Right lobe of liver (tissue), 6 donors: ENCODE measurements at regions not wholly inside any gene's neighbourhood (a gene's known extent, or its start where the extent isn't known, plus 50 kb on each side); places are given as distances from the start of the nearest gene placed in this dataset.

Experiments
- ATAC-seq, 4 donors: fragments of 200-7000 bp; cut with Tn5 transposase; one replicate each; pipeline ENCODE4 v1.9.1; 2020; ENCODE audit warnings: mild to moderate bottlenecking in 4 of 4, moderate library complexity in 4 of 4
- DNase-seq, 3 donors: peaks; one replicate each; pipeline ENCODE4 v3.0.0-alpha.2; 2020
- H3K27ac ChIP-seq, 3 donors: fragments of 200-600 bp; one replicate each; pipeline ENCODE4 v1.8.0; 2022
- H3K27me3 ChIP-seq, 2 donors: fragments of 200-600 bp; one replicate each; pipeline ENCODE4 v1.8.0; 2022
- H3K36me3 ChIP-seq, 4 donors: fragments of 200-600 bp; sonication (generic) in 1 of 4; one replicate each; pipeline versions ENCODE4 v1.5.1 to v1.8.0; 2017 to 2022; ENCODE audit warnings: control low read depth in 1 of 4
- H3K4me1 ChIP-seq, 4 donors: fragments of 200-600 bp; sonication (generic) in 1 of 4; one replicate each; pipeline versions ENCODE4 v1.5.1 to v1.8.0; 2017 to 2022; ENCODE audit warnings: control low read depth in 1 of 4
- H3K4me3 ChIP-seq, 3 donors: fragments of 200-600 bp; one replicate each; pipeline ENCODE4 v1.8.0; 2022
- H3K9me3 ChIP-seq, 4 donors: fragments of 200-600 bp; sonication (generic) in 1 of 4; one replicate each; pipeline versions ENCODE4 v1.5.1 to v1.8.0; 2017 to 2022; ENCODE audit warnings: control low read depth in 1 of 4
- CTCF ChIP-seq, 4 donors: fragments of 200-600 bp in 3 of 4; fragments of 450-650 bp in 1 of 4; IDR thresholded peaks; one replicate each; pipeline versions ENCODE4 v1.5.1 to v1.8.0; 2016 to 2022; ENCODE audit warnings: antibody characterized with exemption in 4 of 4, mild to moderate bottlenecking in 2 of 4
- POLR2A ChIP-seq: fragments of 450-650 bp; IDR thresholded peaks from one replicate; pipeline ENCODE4 v1.6.1; 2017; ENCODE audit warnings: antibody characterized with exemption, mild to moderate bottlenecking
- WGBS: methylation state at CpG from one replicate; pipeline ENCODE4 v1.1.6; 2018; ENCODE audit warnings: low coverage, low lambda C conversion rate; ENCODE audit not compliant: insufficient coverage; ENCODE audit errors: missing lambda C conversion rate; 5-methylcytosine and 5-hydroxymethylcytosine counted together
- intact Hi-C, 2 donors: fragments of 100-400 bp; cut with DNase I; formaldehyde crosslinking; loops; one replicate each; pipeline versions ENCODE4 v1.11.2 to v1.14.1; 2022
- donor health status: DM: no; HTN: yes; CAD: no.
- donor health status: DM: no; HTN: no; CAD: no.
- donor health status: DM: no; HTN: no; CAD: no.
- donor health status: DM: no; HTN: yes; CAD: no.
- donor health status: DM: no; HTN: yes; CAD: no.

GRCh38 chrX:10903523-10903922 lies 207.6 kb upstream of the HCCS start:
- Histone ChIP-seq H3K36me3 (no peaks in the 10 kb centered on the region), H3K27me3 (peaks cover 0 to 7% of the 10 kb centered on the region in 2 donors), H3K9me3 (no peaks in the 10 kb centered on the region), H3K27ac (no peak overlapping the region), H3K4me1 (peaks cover 0 to 4% (median 2%) of the 10 kb centered on the region in 4 donors), H3K4me3 (no peak overlapping the region)
- DNase-seq (no peak), ATAC-seq (no peak)
- intact Hi-C loops: no loop called here
- TF ChIP-seq CTCF (IDR thresholded peaks at IDR 0.05) (no peak), POLR2A (no peak)

GRCh38 chrX:10904220-10904619 lies 206.9 kb upstream of the HCCS start:
- ATAC-seq (no peak), DNase-seq (no peak)
- WGBS: 52% methylated on average over 2 of the region's 2 CpGs

GRCh38 chrX:10906866-10907265 lies 204.3 kb upstream of the HCCS start:
- Histone ChIP-seq H3K9me3 (no peaks in the 10 kb centered on the region), H3K36me3 (no peaks in the 10 kb centered on the region), H3K27me3 (peaks cover 0 to 7% of the 10 kb centered on the region in 2 donors), H3K4me1 (no peaks in the 10 kb centered on the region), H3K4me3 (no peak overlapping the region), H3K27ac (no peak overlapping the region)
- DNase-seq (no peak), ATAC-seq (no peak)
- TF ChIP-seq CTCF (IDR thresholded peaks at IDR 0.05) (no peak), POLR2A (no peak)
- 53% methylated on average over 1 of the region's 1 CpG for WGBS
- intact Hi-C loops: no loop called here

More at GRCh38 chrX:10904220-10904619, 206.9 kb upstream of the HCCS start:
- Histone ChIP-seq H3K36me3 (no peaks in the 10 kb centered on the region), H3K4me1 (peaks cover 0 to 4% (median 2%) of the 10 kb centered on the region in 4 donors), H3K9me3 (no peaks in the 10 kb centered on the region), H3K27me3 (peaks cover 0 to 7% of the 10 kb centered on the region in 2 donors), H3K27ac (no peak overlapping the region), H3K4me3 (no peak overlapping the region)
- intact Hi-C loops: no loop called here
- TF ChIP-seq POLR2A (no peak), CTCF (IDR thresholded peaks at IDR 0.05) (no peak)

GRCh38 chrX:10922159-10922558 lies 189.0 kb upstream of the HCCS start:
- TF ChIP-seq POLR2A (no peak), CTCF (IDR thresholded peaks at IDR 0.05) (no peak)
- intact Hi-C loops: no loop called here
- peak in 2 of 4 donors; percentile 11 to 56 for ATAC-seq

GRCh38 chrX:10922835-10923234 lies 188.3 kb upstream of the HCCS start:
- ATAC-seq: no peak
- no peak for DNase-seq
- 45% methylated on average over 1 of the region's 1 CpG for WGBS
- Histone ChIP-seq H3K9me3 (no peaks in the 10 kb centered on the region), H3K36me3 (no peaks in the 10 kb centered on the region), H3K4me1 (no peaks in the 10 kb centered on the region), H3K4me3 (no peak overlapping the region), H3K27ac (no peak overlapping the region), H3K27me3 (no peaks in the 10 kb centered on the region)
- TF ChIP-seq POLR2A: no peak
- no peak for TF ChIP-seq CTCF (IDR thresholded peaks at IDR 0.05)
- intact Hi-C loops: no loop called here

More at GRCh38 chrX:10922159-10922558, 189.0 kb upstream of the HCCS start:
- H3K4me3 ChIP-seq: no peak overlapping the region
- no peak overlapping the region for H3K27ac ChIP-seq
- H3K36me3 ChIP-seq: no peaks in the 10 kb centered on the region
- no peak for DNase-seq
- H3K9me3 ChIP-seq: no peaks in the 10 kb centered on the region
- H3K27me3 ChIP-seq: no peaks in the 10 kb centered on the region
- H3K4me1 ChIP-seq: no peaks in the 10 kb centered on the region
